ENCODE measurements at regions not wholly inside any gene's neighbourhood (a gene's known extent, or its start where the extent isn't known, plus 50 kb on each side); places are given as distances from the start of the nearest gene placed in this dataset.
"Not testable (repeated sequence)": the region's sequence is repeated elsewhere in the genome, so short reads cannot be mapped to it uniquely, and the experiment has no call there.

- no peak for DNase-seq
- Histone ChIP-seq H3K27me3 (replicated peaks; ENCODE audit: insufficient read depth, low read length) (no peaks in the 10 kb centered on the region), H3K4me1 (ENCODE audit: low read length) (0 out of 2 replicates have a peak, but pooled peaks cover 3% of the 10 kb centered on the region), H3K9me2 (replicated peaks; ENCODE audit: insufficient read depth, low read length) (no peaks in the 10 kb centered on the region), H3K27ac (ENCODE audit: low read length) (no peak overlapping the region), H2AFZ (ENCODE audit: low read length) (no peak overlapping the region), H3K4me3 (ENCODE audit: low read length) (no peak overlapping the region), H3K4me2 (ENCODE audit: low read depth, low read length) (no peak overlapping the region), H3K79me2 (ENCODE audit: low read length) (no peaks in the 10 kb centered on the region), H3F3A (ENCODE audit: insufficient read depth, low read length) (no peaks in the 10 kb centered on the region), H3K9me3 (replicated peaks; ENCODE audit: insufficient read depth, low read length) (no peaks in the 10 kb centered on the region), H3K36me3 (replicated peaks; ENCODE audit: insufficient read depth, low read length) (no peaks in the 10 kb centered on the region), H3K9ac (ENCODE audit: low read length) (no peak overlapping the region), H4K20me1 (ENCODE audit: insufficient read depth, low read length) (no peaks in the 10 kb centered on the region)
- TF ChIP-seq EZH2 (optimal IDR thresholded peaks at IDR 0.05; ENCODE audit: low read depth, low read length) (no peak), EZH2phosphoT487 (IDR thresholded peaks at IDR 0.05; ENCODE audit: low read length) (no peak), CTCF (IDR thresholded peaks at IDR 0.05; ENCODE audit: low read length) (no peak)
Measured at GRCh38 chr10:114749510-114749909, 72.1 kb upstream of the FHIP2A start.

- H3K9ac ChIP-seq (ENCODE audit: low read length): no peak overlapping the region
- peaks cover 21% of the 10 kb centered on the region for H3K4me1 ChIP-seq (ENCODE audit: low read length)
- H3K9me2 ChIP-seq (replicated peaks; ENCODE audit: insufficient read depth, low read length): no peaks in the 10 kb centered on the region
- H3K4me3 ChIP-seq (ENCODE audit: low read length): no peak overlapping the region
- no peaks in the 10 kb centered on the region for H3K79me2 ChIP-seq (ENCODE audit: low read length)
- TF ChIP-seq EZH2phosphoT487 (IDR thresholded peaks at IDR 0.05; ENCODE audit: low read length) (no peak), CTCF (IDR thresholded peaks at IDR 0.05; ENCODE audit: low read length) (no peak), EZH2 (optimal IDR thresholded peaks at IDR 0.05; ENCODE audit: low read depth, low read length) (no peak)
- no peaks in the 10 kb centered on the region for H3K36me3 ChIP-seq (replicated peaks; ENCODE audit: insufficient read depth, low read length)
- H3K4me2 ChIP-seq (ENCODE audit: low read depth, low read length): no peak overlapping the region
- no peaks in the 10 kb centered on the region for H3K27me3 ChIP-seq (replicated peaks; ENCODE audit: insufficient read depth, low read length)
- no peaks in the 10 kb centered on the region for H3K9me3 ChIP-seq (replicated peaks; ENCODE audit: insufficient read depth, low read length)
- no peaks in the 10 kb centered on the region for H4K20me1 ChIP-seq (ENCODE audit: insufficient read depth, low read length)
- DNase-seq: no peak
- H2AFZ ChIP-seq (ENCODE audit: low read length): no peak overlapping the region
- peaks cover 10% of the 10 kb centered on the region for H3F3A ChIP-seq (ENCODE audit: insufficient read depth, low read length)
- no peak overlapping the region for H3K27ac ChIP-seq (ENCODE audit: low read length)
Measured at GRCh38 chr10:114751856-114752255, 69.7 kb upstream of the FHIP2A start.

- H3K27ac ChIP-seq (ENCODE audit: low read length); DNase-seq; H3K27me3 ChIP-seq (replicated peaks; ENCODE audit: insufficient read depth, low read length); H3K36me3 ChIP-seq (replicated peaks; ENCODE audit: insufficient read depth, low read length); H3K9me2 ChIP-seq (replicated peaks; ENCODE audit: insufficient read depth, low read length); H3K9me3 ChIP-seq (replicated peaks; ENCODE audit: insufficient read depth, low read length); H3K9ac ChIP-seq (ENCODE audit: low read length); H3K4me3 ChIP-seq (ENCODE audit: low read length); H3K79me2 ChIP-seq (ENCODE audit: low read length); H3K4me2 ChIP-seq (ENCODE audit: low read depth, low read length); H4K20me1 ChIP-seq (ENCODE audit: insufficient read depth, low read length); H2AFZ ChIP-seq (ENCODE audit: low read length): not testable (repeated sequence)
- peaks cover 10% of the 10 kb centered on the region for H3F3A ChIP-seq (ENCODE audit: insufficient read depth, low read length)
- peaks cover 22% of the 10 kb centered on the region for H3K4me1 ChIP-seq (ENCODE audit: low read length)
Measured at GRCh38 chr10:114752570-114752969, 69.0 kb upstream of the FHIP2A start.

- H3K9ac ChIP-seq (ENCODE audit: low read length): no peak overlapping the region
- TF ChIP-seq CTCF (IDR thresholded peaks at IDR 0.05; ENCODE audit: low read length): no peak
- TF ChIP-seq EZH2phosphoT487 (IDR thresholded peaks at IDR 0.05; ENCODE audit: low read length): no peak
- TF ChIP-seq EZH2 (optimal IDR thresholded peaks at IDR 0.05; ENCODE audit: low read depth, low read length): no peak
- peaks cover 10% of the 10 kb centered on the region for H3F3A ChIP-seq (ENCODE audit: insufficient read depth, low read length)
- no peaks in the 10 kb centered on the region for H3K27me3 ChIP-seq (replicated peaks; ENCODE audit: insufficient read depth, low read length)
- DNase-seq: no peak
- no peaks in the 10 kb centered on the region for H3K36me3 ChIP-seq (replicated peaks; ENCODE audit: insufficient read depth, low read length)
- no peak overlapping the region for H2AFZ ChIP-seq (ENCODE audit: low read length)
- H3K4me2 ChIP-seq (ENCODE audit: low read depth, low read length): no peak overlapping the region
- H3K79me2 ChIP-seq (ENCODE audit: low read length): no peaks in the 10 kb centered on the region
- no peaks in the 10 kb centered on the region for H3K9me3 ChIP-seq (replicated peaks; ENCODE audit: insufficient read depth, low read length)
- H3K9me2 ChIP-seq (replicated peaks; ENCODE audit: insufficient read depth, low read length): no peaks in the 10 kb centered on the region
- H4K20me1 ChIP-seq (ENCODE audit: insufficient read depth, low read length): no peaks in the 10 kb centered on the region
- H3K4me1 ChIP-seq (ENCODE audit: low read length): peaks cover 22% of the 10 kb centered on the region
- H3K27ac ChIP-seq (ENCODE audit: low read length): no peak overlapping the region
- H3K4me3 ChIP-seq (ENCODE audit: low read length): no peak overlapping the region
Measured at GRCh38 chr10:114753126-114753525, 68.5 kb upstream of the FHIP2A start.
